AG09309 (cell line): ENCODE measurements at regions not wholly inside any gene's neighbourhood (a gene's known extent, or its start where the extent isn't known, plus 50 kb on each side); places are given as distances from the start of the nearest gene placed in this dataset.

Source experiments
- DNase-seq: peaks from one replicate; pipeline ENCODE4 v3.0.0-alpha.2; 2010; ENCODE audit warnings: low read depth
- H3K4me3 ChIP-seq: 2 replicates; pipeline ENCODE4 v1.5.1; 2011; ENCODE audit warnings: mild to moderate bottlenecking, low read depth, low read length, moderate library complexity; ENCODE audit not compliant: control insufficient read depth
- CTCF ChIP-seq: IDR thresholded peaks from 2 replicates; pipeline ENCODE4 v1.5.1; 2011; ENCODE audit warnings: mild to moderate bottlenecking, low read depth, low read length, inconsistent platforms; ENCODE audit not compliant: insufficient read depth, control insufficient read depth; ENCODE audit errors: missing control alignments

GRCh38 chr16:87053016-87053982 is 263.9 kb downstream of the C16orf95 start:
- TF ChIP-seq CTCF: peak; percentile 28
- no peak overlapping the region for H3K4me3 ChIP-seq

GRCh38 chr16:87054154-87054553 is 263.0 kb downstream of the C16orf95 start:
- H3K4me3 ChIP-seq: no peak overlapping the region
- DNase-seq: no peak
- TF ChIP-seq CTCF: no peak

More at GRCh38 chr16:87053016-87053982, 263.9 kb downstream of the C16orf95 start:
- DNase-seq: no peak

GRCh38 chr16:87054856-87055255 is 262.3 kb downstream of the C16orf95 start:
- no peak overlapping the region for H3K4me3 ChIP-seq
- no peak for TF ChIP-seq CTCF
- DNase-seq: no peak

- no peak overlapping the region for H3K4me3 ChIP-seq
- DNase-seq: no peak
- peak; percentile 52 for TF ChIP-seq CTCF
These were observed 261.1 kb downstream of the C16orf95 start for GRCh38 chr16:87056083-87056482.

GRCh38 chr16:87056551-87056950 is 260.6 kb downstream of the C16orf95 start:
- H3K4me3 ChIP-seq: no peak overlapping the region
- no peak for DNase-seq
- no peak for TF ChIP-seq CTCF

- H3K4me3 ChIP-seq: no peak overlapping the region
- DNase-seq: no peak
These were observed 259.8 kb downstream of the C16orf95 start for GRCh38 chr16:87057211-87057881.

More at GRCh38 chr16:87057211-87057881, 259.8 kb downstream of the C16orf95 start:
- peak; percentile 39 for TF ChIP-seq CTCF
